PC-9 (cell line): ENCODE measurements at regions not wholly inside any gene's neighbourhood (a gene's known extent, or its start where the extent isn't known, plus 50 kb on each side); places are given as distances from the start of the nearest gene placed in this dataset.
"Not testable (repeated sequence)": the region's sequence is repeated elsewhere in the genome, so short reads cannot be mapped to it uniquely, and the experiment has no call there.

Experiments
- CTCF ChIP-seq: fragments of 200-600 bp; sonication (generic); conservative IDR thresholded peaks from 2 replicates; pipeline ENCODE4 v1.6.1; 2017; ENCODE audit warnings: mixed run types, antibody characterized with exemption, mild to moderate bottlenecking, moderate library complexity
- EZH2 ChIP-seq: fragments of 200-600 bp; sonication (generic); IDR thresholded peaks from 2 replicates; pipeline ENCODE4 v1.8.0; 2017; ENCODE audit warnings: antibody characterized with exemption, low read depth

GRCh38 chr7:6959942-6960341, 133.9 kb upstream of the CCZ1B start:
- TF ChIP-seq EZH2, CTCF: not testable (repeated sequence)
